OCI-LY7 (cell line): ENCODE measurements at regions not wholly inside any gene's neighbourhood (a gene's known extent, or its start where the extent isn't known, plus 50 kb on each side); places are given as distances from the start of the nearest gene placed in this dataset.
"Not testable (repeated sequence)": the region's sequence is repeated elsewhere in the genome, so short reads cannot be mapped to it uniquely, and the experiment has no call there.

ENCODE experiments used
- BruUV-seq: library from RNA; stranded (reverse); fragments of 400-500 nt; replicated peaks from 2 replicates; lab custom pipeline; 2021; lab: Mats Ljungman, UMichigan
- CTCF ChIA-PET: fragments of 300-600 bp; sonication (Branson Sonifier 250); formaldehyde crosslinking; loops from one replicate; lab custom pipeline; 2022; ENCODE audit warnings: antibody characterized with exemption; ENCODE audit not compliant: unreplicated experiment; lab: Charles Lee
- POLR2A ChIA-PET: fragments of 300-600 bp; sonication (Branson Sonifier 250); formaldehyde crosslinking; loops from one replicate; lab custom pipeline; 2022; ENCODE audit warnings: antibody characterized with exemption; lab: Charles Lee
- DNase-seq: peaks from one replicate; pipeline ENCODE4 v3.0.0-alpha.2; 2015; ENCODE audit warnings: low spot score
- H2AFZ ChIP-seq: fragments of 200-600 bp; sonication (generic), shearing (Covaris generic); 2 replicates; pipeline ENCODE4 v1.6.1; 2014; ENCODE audit warnings: mild to moderate bottlenecking, antibody characterized with exemption, low read length, moderate library complexity
- H3K27ac ChIP-seq: fragments of 200-600 bp; sonication (generic); 2 replicates; pipeline ENCODE4 v1.5.1; 2014; ENCODE audit warnings: mixed run types, low read depth, mild to moderate bottlenecking, moderate library complexity, low read length, inconsistent platforms; ENCODE audit not compliant: poor library complexity, severe bottlenecking
- H3K36me3 ChIP-seq: fragments of 200-600 bp; sonication (generic); 2 replicates; pipeline ENCODE4 v1.6.1; 2014; ENCODE audit warnings: mild to moderate bottlenecking, antibody characterized with exemption, low read length, moderate library complexity, mixed read lengths; ENCODE audit not compliant: insufficient read depth
- H3K4me1 ChIP-seq: fragments of 200-600 bp; sonication (generic); 2 replicates; pipeline ENCODE4 v1.5.1; 2014; ENCODE audit warnings: mild to moderate bottlenecking, low read length; ENCODE audit not compliant: insufficient read depth, poor library complexity, severe bottlenecking
- H3K4me2 ChIP-seq: fragments of 200-600 bp; sonication (generic); 2 replicates; pipeline ENCODE4 v1.6.1; 2014; ENCODE audit warnings: mild to moderate bottlenecking, low read length
- H3K4me3 ChIP-seq: fragments of 200-600 bp; sonication (generic); 2 replicates; pipeline ENCODE4 v1.5.1; 2014; ENCODE audit warnings: mild to moderate bottlenecking, low read depth, low read length; ENCODE audit not compliant: poor library complexity, severe bottlenecking
- H3K79me2 ChIP-seq: fragments of 200-600 bp; sonication (generic); 2 replicates; pipeline ENCODE4 v1.6.1; 2016; ENCODE audit warnings: low read depth, mild to moderate bottlenecking, low read length, moderate library complexity, mixed read lengths; ENCODE audit not compliant: insufficient read depth
- H3K9me2 ChIP-seq: fragments of 200-600 bp; sonication (generic); 2 replicates; pipeline ENCODE4 v1.6.1; 2016; ENCODE audit warnings: mild to moderate bottlenecking, low read length, mixed read lengths; ENCODE audit not compliant: insufficient read depth
- H3K9me3 ChIP-seq: fragments of 200-600 bp; sonication (generic); 2 replicates; pipeline ENCODE4 v1.6.1; 2014; ENCODE audit warnings: mild to moderate bottlenecking, mixed run types, low read length, mixed read lengths
- H4K20me1 ChIP-seq: fragments of 200-600 bp; sonication (generic); 2 replicates; pipeline ENCODE4 v1.6.1; 2014; ENCODE audit warnings: mild to moderate bottlenecking, antibody characterized with exemption, low read length, moderate library complexity, mixed read lengths; ENCODE audit not compliant: insufficient read depth
- CTCF ChIP-seq: fragments of 200-600 bp; sonication (generic); conservative IDR thresholded peaks from 2 replicates; pipeline ENCODE4 v1.5.1; 2014; ENCODE audit warnings: mild to moderate bottlenecking, antibody characterized with exemption, low read length, moderate library complexity, mixed read lengths
- EZH2phosphoT487 ChIP-seq: fragments of 200-600 bp; sonication (generic); IDR thresholded peaks from 2 replicates; pipeline ENCODE4 v1.6.1; 2018; ENCODE audit warnings: low read depth, borderline replicate concordance, mild to moderate bottlenecking, mixed run types, antibody characterized with exemption, low read length, moderate library complexity, mixed read lengths
- intact Hi-C: fragments of 100-400 bp; cut with micrococcal nuclease; formaldehyde crosslinking; loops from one replicate; pipeline ENCODE4 v1.10.0; 2022; ENCODE audit not compliant: unreplicated experiment

GRCh38 chr1:83125456-83125855 is 873.5 kb downstream of the TTLL7 start:
- H3K36me3 ChIP-seq: no peaks in the 10 kb centered on the region
- ChIA-PET POLR2A (no interaction called here), CTCF (no interaction called here)
- H3K27ac ChIP-seq: no peak overlapping the region
- H3K4me2 ChIP-seq: no peak overlapping the region
- no peaks in the 10 kb centered on the region for H4K20me1 ChIP-seq
- no peaks in the 10 kb centered on the region for H3K9me3 ChIP-seq
- no peak overlapping the region for H3K4me3 ChIP-seq
- no peak for TF ChIP-seq CTCF
- TF ChIP-seq EZH2phosphoT487: no peak
- BruUV-seq: no TSS peak
- H3K79me2 ChIP-seq: no peaks in the 10 kb centered on the region
- no peak overlapping the region for H2AFZ ChIP-seq
- no peaks in the 10 kb centered on the region for H3K4me1 ChIP-seq
- intact Hi-C loops: no loop called here
- DNase-seq: no peak
- no peaks in the 10 kb centered on the region for H3K9me2 ChIP-seq

- TF ChIP-seq CTCF: no peak
- no peak for TF ChIP-seq EZH2phosphoT487
- CTCF ChIA-PET: no interaction called here
- DNase-seq: no peak
Measured at GRCh38 chr1:83123019-83123418, 875.9 kb downstream of the TTLL7 start.

GRCh38 chr1:83118472-83118871 is 880.5 kb downstream of the TTLL7 start:
- H3K4me2 ChIP-seq: no peak overlapping the region
- H3K4me3 ChIP-seq: no peak overlapping the region
- no TSS peak for BruUV-seq
- no peaks in the 10 kb centered on the region for H3K9me2 ChIP-seq
- TF ChIP-seq EZH2phosphoT487: no peak
- TF ChIP-seq CTCF: no peak
- no peaks in the 10 kb centered on the region for H3K9me3 ChIP-seq
- H3K4me1 ChIP-seq: no peaks in the 10 kb centered on the region
- H3K79me2 ChIP-seq: no peaks in the 10 kb centered on the region
- H4K20me1 ChIP-seq: no peaks in the 10 kb centered on the region
- intact Hi-C loops: no loop called here
- CTCF ChIA-PET: no interaction called here
- H2AFZ ChIP-seq: no peak overlapping the region
- no peak for DNase-seq
- H3K27ac ChIP-seq: no peak overlapping the region
- POLR2A ChIA-PET: interaction anchor here (0.6 kb wide), 1 partner anchor 9 kb away, joined by 3 read pairs; no protein-coding TSS in a partner anchor
- H3K36me3 ChIP-seq: no peaks in the 10 kb centered on the region

More at GRCh38 chr1:83123019-83123418, 875.9 kb downstream of the TTLL7 start:
- Histone ChIP-seq H3K79me2 (no peaks in the 10 kb centered on the region), H3K4me1 (no peaks in the 10 kb centered on the region), H3K36me3 (no peaks in the 10 kb centered on the region), H3K4me3 (no peak overlapping the region), H3K9me2 (no peaks in the 10 kb centered on the region), H2AFZ (no peak overlapping the region), H4K20me1 (no peaks in the 10 kb centered on the region), H3K9me3 (no peaks in the 10 kb centered on the region), H3K4me2 (no peak overlapping the region), H3K27ac (no peak overlapping the region)
- BruUV-seq: no TSS peak
- POLR2A ChIA-PET: no interaction called here
- intact Hi-C loops: no loop called here

- H3K36me3 ChIP-seq, BruUV-seq, H3K27ac ChIP-seq, H3K9me3 ChIP-seq, DNase-seq, H3K79me2 ChIP-seq, H3K4me3 ChIP-seq, CTCF ChIA-PET, H2AFZ ChIP-seq, H4K20me1 ChIP-seq, intact Hi-C loops, H3K4me2 ChIP-seq, H3K9me2 ChIP-seq, H3K4me1 ChIP-seq: not testable (repeated sequence)
- POLR2A ChIA-PET: interaction anchor here (0.5 kb wide), 1 partner anchor 9 kb away, joined by 4 read pairs; no protein-coding TSS in a partner anchor
Measured at GRCh38 chr1:83117030-83117429, 881.9 kb downstream of the TTLL7 start.
